ENCODE measurements at regions not wholly inside any gene's neighbourhood (a gene's known extent, or its start where the extent isn't known, plus 50 kb on each side); places are given as distances from the start of the nearest gene placed in this dataset.
"Not testable (repeated sequence)": the region's sequence is repeated elsewhere in the genome, so short reads cannot be mapped to it uniquely, and the experiment has no call there.

- not testable (repeated sequence) for FAIRE-seq
Observed at GRCh38 chr10:91003379-91003778, 82.5 kb upstream of the ANKRD1 start.

- FAIRE-seq, result not testable (repeated sequence)
Observed at GRCh38 chr10:91005276-91005675, 84.4 kb upstream of the ANKRD1 start.

- FAIRE-seq, result no peak
Observed at GRCh38 chr10:91006001-91006751, 85.3 kb upstream of the ANKRD1 start.

GRCh38 chr10:91006752-91007346 is 86.0 kb upstream of the ANKRD1 start:
- no peak for FAIRE-seq

GRCh38 chr10:91007655-91008054 is 86.8 kb upstream of the ANKRD1 start:
- no peak for FAIRE-seq

GRCh38 chr10:91009121-91009520 is 88.2 kb upstream of the ANKRD1 start:
- no peak for FAIRE-seq

GRCh38 chr10:91010952-91011351 is 90.1 kb upstream of the ANKRD1 start:
- no peak for FAIRE-seq

- no peak for FAIRE-seq
Observed at GRCh38 chr10:91012502-91012901, 91.6 kb upstream of the ANKRD1 start.

GRCh38 chr10:91013985-91014384 is 93.1 kb upstream of the ANKRD1 start:
- FAIRE-seq, result no peak

GRCh38 chr10:91017198-91017597 is 96.3 kb upstream of the ANKRD1 start:
- FAIRE-seq, result no peak

GRCh38 chr10:91021901-91022300 is 101.0 kb upstream of the ANKRD1 start:
- FAIRE-seq, result no peak

- FAIRE-seq, result no peak
Observed at GRCh38 chr10:91022390-91022789, 101.5 kb upstream of the ANKRD1 start.

- no peak for FAIRE-seq
Observed at GRCh38 chr10:91022924-91023699, 102.2 kb upstream of the ANKRD1 start.

- no peak for FAIRE-seq
Observed at GRCh38 chr10:91023700-91024398, 103.0 kb upstream of the ANKRD1 start.

- no peak for FAIRE-seq
Observed at GRCh38 chr10:91024541-91024940, 103.7 kb upstream of the ANKRD1 start.

- FAIRE-seq, result no peak
Observed at GRCh38 chr10:91032611-91033206, 111.8 kb upstream of the ANKRD1 start.

- no peak for FAIRE-seq
Observed at GRCh38 chr10:91033324-91033950, 112.5 kb upstream of the ANKRD1 start.

- no peak for FAIRE-seq
Observed at GRCh38 chr10:91034042-91034441, 113.2 kb upstream of the ANKRD1 start.

GRCh38 chr10:91034494-91035159 is 113.7 kb upstream of the ANKRD1 start:
- no peak for FAIRE-seq

GRCh38 chr10:91035650-91036292 is 114.9 kb upstream of the ANKRD1 start:
- FAIRE-seq, result no peak

- no peak for FAIRE-seq
Observed at GRCh38 chr10:91036807-91037411, 116.0 kb upstream of the ANKRD1 start.

Data from colon (tissue), 2 donors.